Smooth muscle cell (in vitro differentiated cells): ENCODE measurements at regions not wholly inside any gene's neighbourhood (a gene's known extent, or its start where the extent isn't known, plus 50 kb on each side); places are given as distances from the start of the nearest gene placed in this dataset.

Source experiments
- DNase-seq: peaks from one replicate; lab custom pipeline; 2025; ENCODE audit not compliant: unreplicated experiment; lab: John Stamatoyannopoulos, UW
- H2AFZ ChIP-seq: fragments of 200-600 bp; sonication (generic); 2 replicates; pipeline ENCODE4 v1.6.0; 2016; ENCODE audit warnings: antibody characterized with exemption, low read depth, mild to moderate bottlenecking
- H3F3A ChIP-seq: fragments of 200-600 bp; sonication (generic); 2 replicates; pipeline ENCODE4 v1.6.0; 2017; ENCODE audit warnings: antibody characterized with exemption, low read depth
- H3K27ac ChIP-seq: fragments of 200-600 bp; sonication (generic); 2 replicates; pipeline ENCODE4 v1.5.1; 2016; ENCODE audit warnings: low read depth, mild to moderate bottlenecking
- H3K27me3 ChIP-seq: fragments of 200-600 bp; sonication (generic); 2 replicates; pipeline ENCODE4 v1.6.1; 2016; ENCODE audit warnings: low read depth, mild to moderate bottlenecking
- H3K36me3 ChIP-seq: fragments of 200-600 bp; sonication (generic); 2 replicates; pipeline ENCODE4 v1.5.1; 2016; ENCODE audit warnings: low read depth
- H3K4me1 ChIP-seq: fragments of 200-600 bp; sonication (generic); 2 replicates; pipeline ENCODE4 v1.5.1; 2016; ENCODE audit warnings: low read depth
- H3K4me2 ChIP-seq: fragments of 200-600 bp; sonication (generic); 2 replicates; pipeline ENCODE4 v1.6.0; 2016; ENCODE audit warnings: mild to moderate bottlenecking
- H3K4me3 ChIP-seq: fragments of 200-600 bp; sonication (generic); 2 replicates; pipeline ENCODE4 v1.5.1; 2016; ENCODE audit warnings: mild to moderate bottlenecking
- H3K79me2 ChIP-seq: fragments of 200-600 bp; sonication (generic); 2 replicates; pipeline ENCODE4 v1.6.0; 2016; ENCODE audit warnings: low read depth, mild to moderate bottlenecking
- H3K9ac ChIP-seq: fragments of 200-600 bp; sonication (generic); 2 replicates; pipeline ENCODE4 v1.6.0; 2016; ENCODE audit warnings: low read depth
- H3K9me3 ChIP-seq: fragments of 200-600 bp; sonication (generic); replicated peaks from 2 replicates; pipeline ENCODE4 v1.5.1; 2016; ENCODE audit warnings: low read depth
- H4K20me1 ChIP-seq: fragments of 200-600 bp; sonication (generic); 2 replicates; pipeline ENCODE4 v1.6.0; 2016; ENCODE audit warnings: low read depth
- WGBS: methylation state at CpG from one replicate; pipeline ENCODE4 v1.1.7; 2016; ENCODE audit warnings: low lambda C conversion rate; 5-methylcytosine and 5-hydroxymethylcytosine counted together
- TF ChIP-seq, protein P1 (sequence below): fragments of 200-600 bp; sonication (generic); IDR thresholded peaks from 2 replicates; pipeline ENCODE4 v1.5.1; 2017; ENCODE audit warnings: borderline replicate concordance, mild to moderate bottlenecking, antibody characterized with exemption; ENCODE audit not compliant: insufficient read depth, poor library complexity, severe bottlenecking

DNA sequence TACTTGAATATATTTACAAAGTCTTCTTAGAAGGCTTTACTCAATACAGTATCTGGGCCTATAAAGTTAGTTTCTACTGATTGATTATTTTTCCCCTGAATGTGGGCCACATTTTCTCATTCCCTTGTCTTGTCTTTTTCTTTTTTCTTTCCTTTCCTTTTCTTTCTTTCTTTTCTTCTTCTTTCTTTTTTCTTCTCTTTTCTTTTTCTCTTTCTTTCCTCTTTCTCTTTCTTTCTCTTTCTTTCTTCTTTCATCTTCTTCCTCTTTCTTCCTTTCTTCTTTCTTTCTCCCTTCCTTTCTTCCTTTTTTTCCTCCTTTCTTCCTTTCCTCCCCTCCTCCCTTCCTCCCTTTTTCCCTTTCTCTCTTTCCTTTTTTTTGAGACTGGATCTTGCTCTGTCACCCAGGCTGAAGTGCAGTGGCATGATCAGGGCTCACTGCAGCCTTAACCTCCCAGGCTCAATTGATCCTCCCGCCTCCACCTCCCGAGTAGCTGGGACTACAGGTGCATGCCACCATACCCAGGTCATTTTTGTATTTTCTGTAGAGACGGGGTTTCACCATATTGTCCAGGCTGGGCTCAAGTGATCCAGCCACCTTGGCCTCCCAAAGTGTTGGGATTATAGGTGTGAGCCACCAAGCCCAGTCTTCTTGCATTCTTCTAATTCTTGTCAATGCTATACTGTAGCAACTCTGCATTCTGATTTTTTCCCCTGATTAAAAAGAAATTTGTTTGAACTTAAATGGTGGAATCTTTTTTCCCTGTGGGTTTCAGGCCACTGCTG, 133.1 kb upstream of the FBXO11 start:
- TF ChIP-seq, protein P1, sequence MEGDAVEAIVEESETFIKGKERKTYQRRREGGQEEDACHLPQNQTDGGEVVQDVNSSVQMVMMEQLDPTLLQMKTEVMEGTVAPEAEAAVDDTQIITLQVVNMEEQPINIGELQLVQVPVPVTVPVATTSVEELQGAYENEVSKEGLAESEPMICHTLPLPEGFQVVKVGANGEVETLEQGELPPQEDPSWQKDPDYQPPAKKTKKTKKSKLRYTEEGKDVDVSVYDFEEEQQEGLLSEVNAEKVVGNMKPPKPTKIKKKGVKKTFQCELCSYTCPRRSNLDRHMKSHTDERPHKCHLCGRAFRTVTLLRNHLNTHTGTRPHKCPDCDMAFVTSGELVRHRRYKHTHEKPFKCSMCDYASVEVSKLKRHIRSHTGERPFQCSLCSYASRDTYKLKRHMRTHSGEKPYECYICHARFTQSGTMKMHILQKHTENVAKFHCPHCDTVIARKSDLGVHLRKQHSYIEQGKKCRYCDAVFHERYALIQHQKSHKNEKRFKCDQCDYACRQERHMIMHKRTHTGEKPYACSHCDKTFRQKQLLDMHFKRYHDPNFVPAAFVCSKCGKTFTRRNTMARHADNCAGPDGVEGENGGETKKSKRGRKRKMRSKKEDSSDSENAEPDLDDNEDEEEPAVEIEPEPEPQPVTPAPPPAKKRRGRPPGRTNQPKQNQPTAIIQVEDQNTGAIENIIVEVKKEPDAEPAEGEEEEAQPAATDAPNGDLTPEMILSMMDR = no peak
- no peaks in the 10 kb centered on the region for H3K9me3 ChIP-seq
- H4K20me1 ChIP-seq = no peaks in the 10 kb centered on the region
- H2AFZ ChIP-seq = no peak overlapping the region
- no peaks in the 10 kb centered on the region for H3K27me3 ChIP-seq
- no peaks in the 10 kb centered on the region for H3K79me2 ChIP-seq
- no peak overlapping the region for H3K9ac ChIP-seq
- no peak for DNase-seq
- H3K4me3 ChIP-seq = no peak overlapping the region
- no peaks in the 10 kb centered on the region for H3K4me1 ChIP-seq
- H3F3A ChIP-seq = no peaks in the 10 kb centered on the region
- no peak overlapping the region for H3K27ac ChIP-seq
- WGBS = 82% methylated on average over 3 of the region's 3 CpGs
- no peak overlapping the region for H3K4me2 ChIP-seq
- H3K36me3 ChIP-seq = no peaks in the 10 kb centered on the region

DNA sequence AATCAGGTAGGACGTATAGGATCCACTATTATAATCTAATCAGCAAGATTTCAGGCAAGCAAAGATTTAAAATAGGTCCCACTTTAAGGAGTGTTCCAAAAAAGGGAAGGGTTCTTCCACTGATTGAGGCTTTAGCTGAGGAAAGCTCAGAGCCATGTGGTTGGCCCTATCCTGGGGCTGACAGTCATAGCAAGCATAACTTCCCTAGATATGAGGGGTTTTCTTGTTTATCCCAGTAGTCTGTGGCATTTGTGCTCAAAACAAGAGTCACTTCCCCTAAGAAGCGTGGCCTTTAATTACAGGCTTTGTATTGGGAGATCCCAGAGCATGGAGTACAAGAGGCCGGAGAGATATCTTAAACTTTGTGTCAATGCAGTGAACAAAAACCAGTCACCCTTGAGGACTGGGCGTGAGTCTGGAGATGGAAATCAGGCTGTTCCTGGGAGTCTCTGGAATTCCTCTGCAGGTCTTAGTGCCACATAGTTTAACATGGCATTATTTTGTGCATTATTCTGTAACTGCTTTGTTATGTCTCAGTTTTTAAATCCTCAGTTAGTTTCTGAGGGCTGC, 136.9 kb upstream of the FBXO11 start:
- TF ChIP-seq, protein P1 = no peak
- no peaks in the 10 kb centered on the region for H3F3A ChIP-seq
- H3K4me1 ChIP-seq = no peaks in the 10 kb centered on the region
- DNase-seq = no peak
- H3K9ac ChIP-seq = no peak overlapping the region
- H3K27me3 ChIP-seq = no peaks in the 10 kb centered on the region
- H3K4me3 ChIP-seq = no peak overlapping the region
- H4K20me1 ChIP-seq = no peaks in the 10 kb centered on the region
- H3K79me2 ChIP-seq = no peaks in the 10 kb centered on the region
- H3K9me3 ChIP-seq = no peaks in the 10 kb centered on the region
- no peak overlapping the region for H2AFZ ChIP-seq
- H3K4me2 ChIP-seq = no peak overlapping the region
- no peaks in the 10 kb centered on the region for H3K36me3 ChIP-seq
- 45% methylated on average over 4 of the region's 4 CpGs for WGBS
- H3K27ac ChIP-seq = peak overlapping the region; percentile 14

DNA sequence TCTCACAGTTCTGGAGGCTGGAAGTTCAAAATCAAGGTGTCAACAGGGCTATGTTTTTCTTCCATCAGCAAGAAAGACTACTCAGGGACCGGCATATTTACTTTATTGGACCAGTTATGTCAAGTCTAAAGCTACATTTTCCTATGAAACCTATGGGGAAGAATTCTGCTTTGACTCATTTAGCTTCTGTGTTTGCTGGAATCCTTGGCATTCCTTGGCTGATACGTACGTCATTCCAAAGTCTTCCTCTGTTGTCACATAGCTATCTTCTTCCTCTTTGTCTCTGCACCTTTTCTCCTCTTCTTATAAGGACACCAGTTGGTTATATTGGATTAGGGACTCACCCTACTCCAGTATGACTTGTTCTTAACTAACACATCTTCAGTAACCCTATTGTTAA, 137.4 kb upstream of the FBXO11 start:
- no peaks in the 10 kb centered on the region for H3K9me3 ChIP-seq
- H3K27ac ChIP-seq = peak overlapping the region; percentile 14
- H3K4me1 ChIP-seq = no peaks in the 10 kb centered on the region
- TF ChIP-seq, protein P1 = no peak
- no peak overlapping the region for H3K9ac ChIP-seq
- no peaks in the 10 kb centered on the region for H3K79me2 ChIP-seq
- 35% methylated on average over 3 of the region's 3 CpGs for WGBS
- H3K27me3 ChIP-seq = no peaks in the 10 kb centered on the region
- no peaks in the 10 kb centered on the region for H3K36me3 ChIP-seq
- no peaks in the 10 kb centered on the region for H4K20me1 ChIP-seq
- DNase-seq = no peak
- H3F3A ChIP-seq = no peaks in the 10 kb centered on the region
- no peak overlapping the region for H2AFZ ChIP-seq
- no peak overlapping the region for H3K4me2 ChIP-seq
- no peak overlapping the region for H3K4me3 ChIP-seq
